ENCODE measurements at regions not wholly inside any gene's neighbourhood (a gene's known extent, or its start where the extent isn't known, plus 50 kb on each side); places are given as distances from the start of the nearest gene placed in this dataset.

GRCh38 chr6:149194820-149195558, 122.5 kb upstream of the TAB2 start:
- Histone ChIP-seq H3K9me3 (ENCODE audit: control insufficient read depth, low read depth, low read length) (no peaks in the 10 kb centered on the region), H3K27me3 (ENCODE audit: control insufficient read depth, extremely low read depth, insufficient read depth, low read length) (no peaks in the 10 kb centered on the region), H2AFZ (ENCODE audit: control insufficient read depth, low read length) (no peak overlapping the region), H4K20me1 (ENCODE audit: control insufficient read depth, extremely low read depth, insufficient read depth, low read length) (no peaks in the 10 kb centered on the region), H3K4me3 (ENCODE audit: control insufficient read depth in 2 of 3, extremely low read depth in 1 of 3, insufficient read depth in 2 of 3, low read depth in 1 of 3, low read length in 3 of 3) (no peak overlapping the region), H3K4me1 (ENCODE audit: control insufficient read depth, extremely low read depth, insufficient read depth, low read length) (no peaks in the 10 kb centered on the region), H3K36me3 (ENCODE audit: control insufficient read depth in 2 of 2, extremely low read depth in 1 of 2, insufficient read depth in 2 of 2, low read length in 2 of 2) (no peaks in the 10 kb centered on the region), H3K9me1 (ENCODE audit: control insufficient read depth, extremely low read depth, insufficient read depth, low read length) (no peaks in the 10 kb centered on the region), H3K79me2 (ENCODE audit: control insufficient read depth, insufficient read depth, low read length) (no peaks in the 10 kb centered on the region), H3K9ac (ENCODE audit: control insufficient read depth, extremely low read depth, insufficient read depth, low read length) (no peak overlapping the region), H3K27ac (ENCODE audit: control insufficient read depth, insufficient read depth, low read length) (no peak overlapping the region), H3K4me2 (ENCODE audit: control insufficient read depth, extremely low read depth, insufficient read depth, low read depth, low read length) (no peak overlapping the region)
- dilution Hi-C loops (cut with MboI; ENCODE audit: extremely low pct_ligation_motif_present, low sequenced_read_pairs) = no loop called here
- FAIRE-seq (no peak), DNase-seq (ENCODE audit: low read depth, low spot score) (no peak)
- TF ChIP-seq CTCF (optimal IDR thresholded peaks at IDR 0.05 in 1 of 3, IDR thresholded peaks at IDR 0.05 in 1 of 3, conservative IDR thresholded peaks at IDR 0.05 in 1 of 3; ENCODE audit: extremely low read depth in 1 of 3, insufficient read depth in 2 of 3, low read length in 3 of 3) = no peak
- TF ChIP-seq EZH2 (IDR thresholded peaks at IDR 0.05; ENCODE audit: low read length) = no peak

- Histone ChIP-seq H3K27me3 (ENCODE audit: control insufficient read depth, extremely low read depth, insufficient read depth, low read length) (no peaks in the 10 kb centered on the region), H3K9me1 (ENCODE audit: control insufficient read depth, extremely low read depth, insufficient read depth, low read length) (no peaks in the 10 kb centered on the region), H3K27ac (ENCODE audit: control insufficient read depth, insufficient read depth, low read length) (no peak overlapping the region), H3K79me2 (ENCODE audit: control insufficient read depth, insufficient read depth, low read length) (no peaks in the 10 kb centered on the region), H3K4me2 (ENCODE audit: control insufficient read depth, extremely low read depth, insufficient read depth, low read depth, low read length) (no peak overlapping the region), H2AFZ (ENCODE audit: control insufficient read depth, low read length) (no peak overlapping the region), H3K36me3 (ENCODE audit: control insufficient read depth in 2 of 2, extremely low read depth in 1 of 2, insufficient read depth in 2 of 2, low read length in 2 of 2) (no peaks in the 10 kb centered on the region), H3K4me3 (ENCODE audit: control insufficient read depth in 2 of 3, extremely low read depth in 1 of 3, insufficient read depth in 2 of 3, low read depth in 1 of 3, low read length in 3 of 3) (no peak overlapping the region), H3K9ac (ENCODE audit: control insufficient read depth, extremely low read depth, insufficient read depth, low read length) (no peak overlapping the region), H4K20me1 (ENCODE audit: control insufficient read depth, extremely low read depth, insufficient read depth, low read length) (no peaks in the 10 kb centered on the region), H3K9me3 (ENCODE audit: control insufficient read depth, low read depth, low read length) (no peaks in the 10 kb centered on the region), H3K4me1 (ENCODE audit: control insufficient read depth, extremely low read depth, insufficient read depth, low read length) (no peaks in the 10 kb centered on the region)
- DNase-seq (ENCODE audit: low read depth, low spot score) (no peak), FAIRE-seq (no peak)
- TF ChIP-seq EZH2 (IDR thresholded peaks at IDR 0.05; ENCODE audit: low read length) = no peak
- no peak for TF ChIP-seq CTCF (optimal IDR thresholded peaks at IDR 0.05 in 1 of 3, IDR thresholded peaks at IDR 0.05 in 1 of 3, conservative IDR thresholded peaks at IDR 0.05 in 1 of 3; ENCODE audit: extremely low read depth in 1 of 3, insufficient read depth in 2 of 3, low read length in 3 of 3)
- dilution Hi-C loops (cut with MboI; ENCODE audit: extremely low pct_ligation_motif_present, low sequenced_read_pairs) = no loop called here
Measured at GRCh38 chr6:149196091-149196490, 121.4 kb upstream of the TAB2 start.

All from keratinocyte (primary cell).